HFFc6 (cell line): ENCODE measurements at regions not wholly inside any gene's neighbourhood (a gene's known extent, or its start where the extent isn't known, plus 50 kb on each side); places are given as distances from the start of the nearest gene placed in this dataset.
"Not testable (repeated sequence)": the region's sequence is repeated elsewhere in the genome, so short reads cannot be mapped to it uniquely, and the experiment has no call there.

ENCODE experiments used
- DNase-seq: peaks from one replicate; pipeline ENCODE4 v3.0.0-alpha.2; 2018
- H3K27ac Mint-ChIP-seq: 2 replicates; pipeline ENCODE4 v1.8.0; 2020; ENCODE audit warnings: mild to moderate bottlenecking, mixed read lengths
- H3K27me3 Mint-ChIP-seq: 2 replicates; pipeline ENCODE4 v1.8.0; 2021; ENCODE audit warnings: mild to moderate bottlenecking, moderate library complexity, mixed read lengths; ENCODE audit not compliant: insufficient read depth
- H3K36me3 Mint-ChIP-seq: 2 replicates; pipeline ENCODE4 v1.8.0; 2021; ENCODE audit warnings: low read depth, mixed read lengths
- H3K4me1 Mint-ChIP-seq: 2 replicates; pipeline ENCODE4 v1.8.0; 2020; ENCODE audit warnings: low read depth, mixed read lengths
- H3K4me3 Mint-ChIP-seq: 2 replicates; pipeline ENCODE4 v1.8.0; 2020; ENCODE audit warnings: mild to moderate bottlenecking, moderate library complexity, mixed read lengths
- H3K9me3 Mint-ChIP-seq: 2 replicates; pipeline ENCODE4 v1.8.0; 2020; ENCODE audit warnings: mild to moderate bottlenecking, mixed read lengths
- TF ChIP-seq, protein P1 (sequence below): fragments of 200-600 bp; sonication (generic); IDR thresholded peaks from 2 replicates; pipeline ENCODE4 v1.5.0; 2021; ENCODE audit warnings: antibody characterized with exemption, mild to moderate bottlenecking

DNA sequence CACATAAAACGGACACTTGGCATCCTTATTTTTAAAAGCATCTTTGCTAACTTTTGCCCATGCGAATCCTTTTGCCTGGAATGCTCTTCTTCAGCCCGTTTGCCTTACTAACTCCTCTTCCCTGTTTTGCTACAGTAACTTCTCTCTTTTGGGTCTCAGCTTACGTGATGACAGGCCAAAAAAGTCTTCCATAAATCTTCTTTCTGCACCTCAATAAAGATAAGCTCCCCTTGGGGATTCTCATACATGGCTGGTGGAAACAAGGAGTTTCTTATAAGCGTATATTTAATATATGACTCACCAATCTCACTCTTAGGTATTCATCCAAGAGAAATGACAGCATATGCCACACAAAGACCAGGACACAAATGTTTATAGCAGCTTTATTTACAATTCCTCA, 192.7 kb downstream of the RCHY1 start:
- Mint-ChIP-seq H3K27me3 (no peaks in the 10 kb centered on the region; the same call in 1 of the 2 replicates), H3K36me3 (no peaks in the 10 kb centered on the region), H3K4me3 (no peak overlapping the region), H3K9me3 (peaks cover 22% of the 10 kb centered on the region), H3K27ac (no peak overlapping the region), H3K4me1 (no peaks in the 10 kb centered on the region)
- DNase-seq = no peak
- TF ChIP-seq, protein P1, sequence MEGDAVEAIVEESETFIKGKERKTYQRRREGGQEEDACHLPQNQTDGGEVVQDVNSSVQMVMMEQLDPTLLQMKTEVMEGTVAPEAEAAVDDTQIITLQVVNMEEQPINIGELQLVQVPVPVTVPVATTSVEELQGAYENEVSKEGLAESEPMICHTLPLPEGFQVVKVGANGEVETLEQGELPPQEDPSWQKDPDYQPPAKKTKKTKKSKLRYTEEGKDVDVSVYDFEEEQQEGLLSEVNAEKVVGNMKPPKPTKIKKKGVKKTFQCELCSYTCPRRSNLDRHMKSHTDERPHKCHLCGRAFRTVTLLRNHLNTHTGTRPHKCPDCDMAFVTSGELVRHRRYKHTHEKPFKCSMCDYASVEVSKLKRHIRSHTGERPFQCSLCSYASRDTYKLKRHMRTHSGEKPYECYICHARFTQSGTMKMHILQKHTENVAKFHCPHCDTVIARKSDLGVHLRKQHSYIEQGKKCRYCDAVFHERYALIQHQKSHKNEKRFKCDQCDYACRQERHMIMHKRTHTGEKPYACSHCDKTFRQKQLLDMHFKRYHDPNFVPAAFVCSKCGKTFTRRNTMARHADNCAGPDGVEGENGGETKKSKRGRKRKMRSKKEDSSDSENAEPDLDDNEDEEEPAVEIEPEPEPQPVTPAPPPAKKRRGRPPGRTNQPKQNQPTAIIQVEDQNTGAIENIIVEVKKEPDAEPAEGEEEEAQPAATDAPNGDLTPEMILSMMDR = no peak

DNA sequence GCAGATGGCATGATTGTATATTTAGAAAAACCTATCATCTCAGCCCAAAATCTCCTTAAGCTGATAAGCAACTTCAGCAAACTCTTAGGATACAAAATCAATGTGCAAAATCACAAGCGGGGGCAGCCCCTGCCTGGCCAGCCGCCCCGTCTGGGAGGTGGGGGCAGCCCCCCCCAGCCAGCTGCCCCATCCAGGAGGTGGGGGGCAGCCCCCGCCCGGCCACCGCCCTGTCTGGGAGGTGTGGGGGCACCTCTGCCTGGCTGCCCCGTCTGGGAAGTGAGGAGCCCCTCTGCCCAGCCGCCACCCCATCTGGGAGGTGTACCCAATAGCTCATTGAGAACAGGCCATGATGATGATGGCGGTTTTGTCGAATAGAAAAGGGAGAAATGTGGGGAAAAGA, 196.6 kb downstream of the RCHY1 start:
- H3K27ac Mint-ChIP-seq, H3K4me3 Mint-ChIP-seq, H3K27me3 Mint-ChIP-seq, DNase-seq, H3K4me1 Mint-ChIP-seq, H3K36me3 Mint-ChIP-seq: not testable (repeated sequence)
- H3K9me3 Mint-ChIP-seq = peaks cover 30% of the 10 kb centered on the region

DNA sequence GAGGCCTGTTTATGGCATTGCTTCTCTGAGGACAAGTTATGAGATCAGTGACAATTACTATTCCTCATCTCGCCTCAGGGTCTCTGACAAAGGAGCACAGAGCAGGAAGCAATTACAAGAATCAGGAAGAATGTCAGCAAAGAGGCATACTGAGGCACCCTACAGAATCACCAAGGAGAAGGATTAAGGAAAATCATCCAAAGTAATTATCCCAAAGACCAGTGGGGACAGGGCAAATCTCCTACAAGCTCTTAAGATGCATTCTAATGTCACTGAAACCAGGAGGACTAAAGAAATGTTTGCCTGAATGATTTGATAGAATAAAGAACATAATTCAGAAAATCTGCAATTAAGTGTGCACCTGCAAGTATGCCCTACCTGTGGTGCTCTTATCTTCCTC, 206.2 kb downstream of the RCHY1 start:
- Mint-ChIP-seq H3K27me3 (no peaks in the 10 kb centered on the region), H3K27ac (no peak overlapping the region), H3K9me3 (peaks cover 30% of the 10 kb centered on the region), H3K36me3 (no peaks in the 10 kb centered on the region), H3K4me3 (no peak overlapping the region), H3K4me1 (no peaks in the 10 kb centered on the region)
- TF ChIP-seq, protein P1 = no peak
- no peak for DNase-seq

DNA sequence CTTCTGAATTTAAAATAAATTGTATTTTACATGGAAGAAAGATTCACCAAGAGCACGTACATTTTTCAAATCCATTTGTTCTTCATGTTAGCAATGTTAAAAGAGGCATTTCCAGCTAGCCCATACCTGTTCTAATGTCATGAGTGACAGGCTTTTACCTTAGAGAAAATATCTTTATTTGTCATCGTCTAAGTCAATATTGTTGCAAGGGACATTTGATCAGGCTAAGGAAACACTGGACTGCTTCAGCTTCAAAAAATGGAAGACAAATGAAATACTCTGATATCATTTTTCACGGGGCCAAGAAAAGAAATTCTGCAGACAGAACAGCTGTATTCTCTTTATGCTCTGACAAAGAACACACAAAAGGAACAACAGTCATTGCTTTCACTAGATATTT, 207.7 kb downstream of the RCHY1 start:
- no peaks in the 10 kb centered on the region for H3K4me1 Mint-ChIP-seq
- DNase-seq = no peak
- TF ChIP-seq, protein P1 = no peak
- H3K27ac Mint-ChIP-seq = no peak overlapping the region
- no peak overlapping the region for H3K4me3 Mint-ChIP-seq
- H3K36me3 Mint-ChIP-seq = no peaks in the 10 kb centered on the region; the same call in 1 of the 2 replicates
- peaks cover 23% of the 10 kb centered on the region for H3K9me3 Mint-ChIP-seq
- H3K27me3 Mint-ChIP-seq = no peaks in the 10 kb centered on the region

DNA sequence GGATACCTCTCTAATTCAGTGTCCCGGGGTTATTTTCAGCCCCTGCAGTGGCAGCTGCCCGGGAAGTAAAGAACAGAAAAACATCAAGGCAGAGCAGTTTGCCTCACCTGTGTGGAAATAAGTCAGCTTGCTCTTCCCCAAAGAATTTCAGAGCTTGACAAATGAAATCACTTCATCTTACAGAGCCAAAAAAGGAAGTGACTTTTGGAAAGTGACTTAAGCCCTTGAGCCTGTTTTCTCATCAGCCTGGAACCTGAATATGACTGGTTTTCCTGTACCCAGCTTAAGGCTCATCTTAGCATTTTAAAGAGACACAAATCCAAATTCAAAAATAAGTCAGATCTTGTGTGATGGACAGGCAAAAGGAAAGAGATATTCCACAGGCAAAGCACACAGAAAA, 211.6 kb downstream of the RCHY1 start:
- DNase-seq = no peak
- H3K9me3 Mint-ChIP-seq = peaks cover 27% of the 10 kb centered on the region
- no peaks in the 10 kb centered on the region for H3K4me1 Mint-ChIP-seq
- TF ChIP-seq, protein P1 = no peak
- H3K36me3 Mint-ChIP-seq = no peaks in the 10 kb centered on the region; the same call in 1 of the 2 replicates
- no peak overlapping the region for H3K27ac Mint-ChIP-seq
- no peak overlapping the region for H3K4me3 Mint-ChIP-seq
- H3K27me3 Mint-ChIP-seq = no peaks in the 10 kb centered on the region

DNA sequence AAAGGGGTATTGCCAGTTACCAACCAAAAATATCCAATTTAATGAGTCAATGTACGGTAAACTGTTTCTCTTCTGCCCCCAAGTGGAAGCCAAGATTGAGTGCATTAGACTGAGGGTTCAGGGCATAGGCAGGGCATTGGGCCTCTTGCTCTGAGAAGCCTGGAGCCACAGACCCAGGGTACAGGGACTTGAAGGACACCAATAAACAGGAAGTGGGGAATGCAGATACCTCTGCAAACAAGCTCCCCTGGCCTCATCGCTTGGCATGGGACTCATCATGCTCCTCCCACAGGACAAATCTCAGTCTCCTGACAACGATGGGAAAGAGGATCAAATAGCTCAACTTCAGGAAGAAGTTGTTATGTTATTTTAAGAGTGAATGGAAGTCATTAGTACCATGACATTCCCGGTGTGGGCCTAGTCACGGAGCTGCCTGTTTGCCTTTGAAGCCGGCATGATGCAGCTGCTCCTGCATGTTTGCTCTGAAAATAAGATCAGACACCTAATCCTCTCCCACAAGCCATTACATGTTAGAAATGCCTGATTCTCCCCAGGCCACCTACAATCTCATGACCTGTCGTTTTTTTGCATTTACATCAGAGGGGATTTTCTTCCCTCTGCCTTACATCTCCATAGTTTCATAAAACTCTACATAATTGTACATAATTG, 224.2 kb downstream of the RCHY1 start:
- H3K27me3 Mint-ChIP-seq = peaks cover 3% of the 10 kb centered on the region; the same call in 1 of the 2 replicates
- no peak overlapping the region for H3K4me3 Mint-ChIP-seq
- no peak for DNase-seq
- no peak overlapping the region for H3K27ac Mint-ChIP-seq
- no peaks in the 10 kb centered on the region; the same call in none of the 2 replicates for H3K9me3 Mint-ChIP-seq
- TF ChIP-seq, protein P1 = peak; percentile 38; the same call in 1 of the 2 replicates
- H3K36me3 Mint-ChIP-seq = no peaks in the 10 kb centered on the region
- H3K4me1 Mint-ChIP-seq = no peaks in the 10 kb centered on the region
